ENCODE measurements at regions not wholly inside any gene's neighbourhood (a gene's known extent, or its start where the extent isn't known, plus 50 kb on each side); places are given as distances from the start of the nearest gene placed in this dataset.
A peak's percentile ranks its signal among the peaks of the same experiment; 100 is the strongest.
"Not testable (repeated sequence)": the region's sequence is repeated elsewhere in the genome, so short reads cannot be mapped to it uniquely, and the experiment has no call there.

- H3K4me1 ChIP-seq (ENCODE audit: insufficient read depth) = no peaks in the 10 kb centered on the region
- TF ChIP-seq, protein P1, sequence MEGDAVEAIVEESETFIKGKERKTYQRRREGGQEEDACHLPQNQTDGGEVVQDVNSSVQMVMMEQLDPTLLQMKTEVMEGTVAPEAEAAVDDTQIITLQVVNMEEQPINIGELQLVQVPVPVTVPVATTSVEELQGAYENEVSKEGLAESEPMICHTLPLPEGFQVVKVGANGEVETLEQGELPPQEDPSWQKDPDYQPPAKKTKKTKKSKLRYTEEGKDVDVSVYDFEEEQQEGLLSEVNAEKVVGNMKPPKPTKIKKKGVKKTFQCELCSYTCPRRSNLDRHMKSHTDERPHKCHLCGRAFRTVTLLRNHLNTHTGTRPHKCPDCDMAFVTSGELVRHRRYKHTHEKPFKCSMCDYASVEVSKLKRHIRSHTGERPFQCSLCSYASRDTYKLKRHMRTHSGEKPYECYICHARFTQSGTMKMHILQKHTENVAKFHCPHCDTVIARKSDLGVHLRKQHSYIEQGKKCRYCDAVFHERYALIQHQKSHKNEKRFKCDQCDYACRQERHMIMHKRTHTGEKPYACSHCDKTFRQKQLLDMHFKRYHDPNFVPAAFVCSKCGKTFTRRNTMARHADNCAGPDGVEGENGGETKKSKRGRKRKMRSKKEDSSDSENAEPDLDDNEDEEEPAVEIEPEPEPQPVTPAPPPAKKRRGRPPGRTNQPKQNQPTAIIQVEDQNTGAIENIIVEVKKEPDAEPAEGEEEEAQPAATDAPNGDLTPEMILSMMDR (IDR thresholded peaks at IDR 0.05; ENCODE audit: poor library complexity) = no peak
- TF ChIP-seq EZH2 (IDR thresholded peaks at IDR 0.05; ENCODE audit: borderline replicate concordance) = no peak
- TF ChIP-seq EZH2phosphoT487 (IDR thresholded peaks at IDR 0.05; ENCODE audit: low read depth, severe bottlenecking, unreplicated experiment) = no peak
- no peak overlapping the region for H3K4me3 ChIP-seq
- H3K9me2 ChIP-seq (replicated peaks; ENCODE audit: insufficient read depth) = no peaks in the 10 kb centered on the region
- H3K79me2 ChIP-seq = no peaks in the 10 kb centered on the region
- no peak overlapping the region for H3K27ac ChIP-seq
- no peak overlapping the region for H2AFZ ChIP-seq
- no peaks in the 10 kb centered on the region for H4K20me1 ChIP-seq (ENCODE audit: insufficient read depth, poor library complexity, severe bottlenecking)
- DNase-seq (ENCODE audit: low spot score) = no peak
- H3K9me3 ChIP-seq (ENCODE audit: low read depth) = no peaks in the 10 kb centered on the region
- H3K27me3 ChIP-seq = no peaks in the 10 kb centered on the region
- 95% methylated on average over 1 of the region's 1 CpG for WGBS (ENCODE audit: low lambda C conversion rate, missing lambda C conversion rate)
- H3K4me2 ChIP-seq = no peak overlapping the region
- no peaks in the 10 kb centered on the region for H3K36me3 ChIP-seq (replicated peaks; ENCODE audit: insufficient read depth, low read depth)
Measured at GRCh38 chr3:105293441-105293840, 73.3 kb upstream of the ALCAM start.

DNA sequence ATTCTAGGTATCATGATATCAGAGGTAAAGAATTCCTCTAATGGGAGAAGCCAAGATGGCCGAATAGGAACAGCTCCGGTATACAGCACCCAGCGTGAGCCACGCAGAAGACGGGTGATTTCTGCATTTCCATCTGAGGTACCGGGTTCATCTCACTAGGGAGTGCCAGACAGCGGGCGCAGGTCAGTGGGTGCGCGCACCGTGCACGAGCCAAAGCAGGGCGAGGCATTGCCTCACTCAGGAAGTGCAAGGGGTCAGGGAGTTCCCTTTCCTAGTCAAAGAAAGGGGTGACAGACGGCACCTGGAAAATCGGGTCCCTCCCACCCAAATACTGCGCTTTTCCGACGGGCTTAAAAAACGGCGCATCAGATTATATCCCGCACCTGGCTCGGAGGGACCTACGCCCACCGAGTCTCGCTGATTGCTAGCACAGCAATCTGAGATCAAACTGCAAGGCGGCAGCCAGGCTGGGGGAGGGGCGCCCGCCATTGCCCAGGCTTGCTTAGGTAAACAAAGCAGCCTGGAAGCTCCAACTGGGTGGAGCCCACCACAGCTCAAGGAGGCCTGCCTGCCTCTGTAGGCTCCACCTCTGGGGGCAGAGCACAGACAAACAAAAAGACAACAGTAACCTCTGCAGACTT is 70.4 kb upstream of the ALCAM start:
- not testable (repeated sequence) for H3K9me2 ChIP-seq (replicated peaks; ENCODE audit: insufficient read depth); H3K9me3 ChIP-seq (ENCODE audit: low read depth); H2AFZ ChIP-seq; H3K4me1 ChIP-seq (ENCODE audit: insufficient read depth); H3K27ac ChIP-seq; H3K27me3 ChIP-seq; H3K4me2 ChIP-seq; H4K20me1 ChIP-seq (ENCODE audit: insufficient read depth, poor library complexity, severe bottlenecking); H3K4me3 ChIP-seq; H3K36me3 ChIP-seq (replicated peaks; ENCODE audit: insufficient read depth, low read depth); DNase-seq (ENCODE audit: low spot score); H3K79me2 ChIP-seq
- 90% methylated on average over 26 of the region's 28 CpGs for WGBS (ENCODE audit: low lambda C conversion rate, missing lambda C conversion rate)

DNA sequence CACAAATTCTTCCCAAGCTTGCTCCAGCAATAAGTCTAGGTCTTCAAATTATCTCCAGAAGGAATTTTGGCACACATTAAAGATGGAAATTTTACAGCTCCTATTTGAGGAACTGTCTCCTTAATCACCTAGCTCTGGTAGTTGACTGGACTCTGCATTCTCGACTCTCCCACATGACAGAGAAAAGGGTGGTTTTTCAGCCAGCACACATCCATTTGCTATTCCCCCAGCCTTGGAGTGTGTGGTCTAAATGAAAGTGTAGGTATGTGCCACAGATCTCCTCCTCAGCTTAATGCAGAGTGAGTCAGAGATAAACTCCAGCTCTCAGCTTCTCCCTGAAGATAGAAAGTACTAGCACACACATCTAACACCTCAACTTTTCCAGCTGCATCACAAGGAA is 62.2 kb upstream of the ALCAM start:
- no peak overlapping the region for H2AFZ ChIP-seq
- no peak overlapping the region for H3K4me3 ChIP-seq
- peak; percentile 4 for DNase-seq (ENCODE audit: low spot score)
- H3K27ac ChIP-seq = no peak overlapping the region
- H3K9me3 ChIP-seq (ENCODE audit: low read depth) = peaks cover 5% of the 10 kb centered on the region
- H3K4me2 ChIP-seq = no peak overlapping the region
- H4K20me1 ChIP-seq (ENCODE audit: insufficient read depth, poor library complexity, severe bottlenecking) = no peaks in the 10 kb centered on the region
- no peak for TF ChIP-seq EZH2 (IDR thresholded peaks at IDR 0.05; ENCODE audit: borderline replicate concordance)
- TF ChIP-seq EZH2phosphoT487 (IDR thresholded peaks at IDR 0.05; ENCODE audit: low read depth, severe bottlenecking, unreplicated experiment) = no peak
- TF ChIP-seq, protein P1 (IDR thresholded peaks at IDR 0.05; ENCODE audit: poor library complexity) = no peak
- no peaks in the 10 kb centered on the region for H3K36me3 ChIP-seq (replicated peaks; ENCODE audit: insufficient read depth, low read depth)
- no peaks in the 10 kb centered on the region for H3K9me2 ChIP-seq (replicated peaks; ENCODE audit: insufficient read depth)
- no peaks in the 10 kb centered on the region for H3K27me3 ChIP-seq
- H3K79me2 ChIP-seq = no peaks in the 10 kb centered on the region
- 63% methylated on average over 1 of the region's 1 CpG for WGBS (ENCODE audit: low lambda C conversion rate, missing lambda C conversion rate)
- no peaks in the 10 kb centered on the region for H3K4me1 ChIP-seq (ENCODE audit: insufficient read depth)

GRCh38 chr3:105315144-105315543 is 51.6 kb upstream of the ALCAM start:
- no peaks in the 10 kb centered on the region for H3K36me3 ChIP-seq (replicated peaks; ENCODE audit: insufficient read depth, low read depth)
- no peak overlapping the region for H2AFZ ChIP-seq
- TF ChIP-seq, protein P1 (IDR thresholded peaks at IDR 0.05; ENCODE audit: poor library complexity) = no peak
- TF ChIP-seq EZH2phosphoT487 (IDR thresholded peaks at IDR 0.05; ENCODE audit: low read depth, severe bottlenecking, unreplicated experiment) (no peak), EZH2 (IDR thresholded peaks at IDR 0.05; ENCODE audit: borderline replicate concordance) (no peak)
- H3K9me2 ChIP-seq (replicated peaks; ENCODE audit: insufficient read depth) = no peaks in the 10 kb centered on the region
- WGBS (ENCODE audit: low lambda C conversion rate, missing lambda C conversion rate) = 96% methylated on average over 1 of the region's 1 CpG
- no peaks in the 10 kb centered on the region for H3K79me2 ChIP-seq
- no peaks in the 10 kb centered on the region for H3K4me1 ChIP-seq (ENCODE audit: insufficient read depth)
- no peaks in the 10 kb centered on the region for H4K20me1 ChIP-seq (ENCODE audit: insufficient read depth, poor library complexity, severe bottlenecking)
- no peak overlapping the region for H3K4me3 ChIP-seq
- H3K27me3 ChIP-seq = no peaks in the 10 kb centered on the region
- no peak overlapping the region for H3K4me2 ChIP-seq
- no peak overlapping the region for H3K27ac ChIP-seq
- no peak for DNase-seq (ENCODE audit: low spot score)
- H3K9me3 ChIP-seq (ENCODE audit: low read depth) = no peaks in the 10 kb centered on the region
